NT2/D1 (cell line): ENCODE measurements at regions not wholly inside any gene's neighbourhood (a gene's known extent, or its start where the extent isn't known, plus 50 kb on each side); places are given as distances from the start of the nearest gene placed in this dataset.

Experiments used
- SUZ12 ChIP-seq: IDR thresholded peaks from 2 replicates; pipeline ENCODE4 v1.6.1; 2011; ENCODE audit not compliant: insufficient read length, insufficient read depth; ENCODE audit errors: extremely low read depth
- ZNF274 ChIP-seq: IDR thresholded peaks from 2 replicates; pipeline ENCODE4 v1.6.1; 2011; ENCODE audit warnings: mild to moderate bottlenecking, low read depth, low read length

DNA sequence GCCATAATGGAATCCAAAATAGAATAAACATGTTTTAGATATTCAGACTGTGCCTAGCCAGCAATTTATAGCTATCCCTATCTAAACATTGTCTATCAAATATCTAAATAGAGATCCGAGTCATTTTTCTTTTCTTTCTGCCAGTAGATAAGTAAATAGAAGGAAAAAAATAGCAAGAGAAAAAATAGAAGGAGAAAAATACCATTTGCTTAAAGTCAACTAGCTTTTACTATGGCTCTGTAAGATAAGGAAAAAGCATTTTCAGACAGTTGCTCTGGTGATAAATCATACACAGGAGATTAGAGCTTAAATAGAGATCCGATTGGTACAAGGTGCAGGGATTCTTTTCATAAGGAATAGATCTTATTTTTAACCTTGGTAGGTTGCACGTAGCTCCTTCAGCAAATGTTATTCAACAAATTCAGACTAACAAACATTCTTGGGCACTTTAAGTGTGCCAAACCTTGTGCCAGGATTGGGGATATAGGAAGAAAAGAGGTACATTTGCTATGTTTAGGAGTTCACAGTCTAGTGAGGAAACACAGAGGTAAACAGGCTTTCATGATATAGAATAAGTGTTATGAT is 70.1 kb upstream of the CCDC190 start:
- TF ChIP-seq SUZ12: no peak
- no peak for TF ChIP-seq ZNF274
